Peyer's patch (tissue), 4 donors: ENCODE measurements at regions not wholly inside any gene's neighbourhood (a gene's known extent, or its start where the extent isn't known, plus 50 kb on each side); places are given as distances from the start of the nearest gene placed in this dataset.

Source experiments
- DNase-seq, 3 donors: peaks; one replicate each; pipeline ENCODE4 v3.0.0-alpha.2; 2017 to 2019
- H3K27ac ChIP-seq, 4 donors: fragments of 200-600 bp; sonication (generic); one replicate each; pipeline ENCODE4 v1.5.1; 2016 to 2019
- H3K27me3 ChIP-seq, 2 donors: fragments of 200-600 bp; sonication (generic); one replicate each; pipeline ENCODE4 v1.5.1; 2019
- H3K36me3 ChIP-seq, 3 donors: fragments of 200-600 bp; sonication (generic); one replicate each; pipeline ENCODE4 v1.5.1; 2016 to 2019
- H3K4me1 ChIP-seq, 4 donors: fragments of 200-600 bp; sonication (generic); one replicate each; pipeline ENCODE4 v1.5.1; 2016 to 2019
- H3K4me3 ChIP-seq, 4 donors: fragments of 200-600 bp; sonication (generic); 1 replicate in 3 of 4; 2 replicates in 1 of 4; pipeline ENCODE4 v1.5.1; 2016 to 2019; ENCODE audit warnings: mild to moderate bottlenecking in 1 of 4
- H3K9me3 ChIP-seq, 4 donors: fragments of 200-600 bp; sonication (generic); one replicate each; pipeline ENCODE4 v1.5.1; 2016 to 2019; ENCODE audit warnings: mild to moderate bottlenecking in 1 of 4
- POLR2A ChIP-seq, 2 donors: fragments of 450-650 bp; IDR thresholded peaks; one replicate each; pipeline ENCODE4 v1.5.1; 2017; ENCODE audit warnings: antibody characterized with exemption in 2 of 2, mild to moderate bottlenecking in 2 of 2, moderate library complexity in 2 of 2
- TF ChIP-seq, protein P1 (sequence below), 6 experiments: fragments of 450-650 bp in 4 of 6; fragments of 200-600 bp in 2 of 6; sonication (generic) in 1 of 6; IDR thresholded peaks; one replicate each; pipeline ENCODE4 v1.5.1; 2017 to 2019; ENCODE audit warnings: antibody characterized with exemption in 6 of 6, mild to moderate bottlenecking in 3 of 6, moderate library complexity in 1 of 6

DNA sequence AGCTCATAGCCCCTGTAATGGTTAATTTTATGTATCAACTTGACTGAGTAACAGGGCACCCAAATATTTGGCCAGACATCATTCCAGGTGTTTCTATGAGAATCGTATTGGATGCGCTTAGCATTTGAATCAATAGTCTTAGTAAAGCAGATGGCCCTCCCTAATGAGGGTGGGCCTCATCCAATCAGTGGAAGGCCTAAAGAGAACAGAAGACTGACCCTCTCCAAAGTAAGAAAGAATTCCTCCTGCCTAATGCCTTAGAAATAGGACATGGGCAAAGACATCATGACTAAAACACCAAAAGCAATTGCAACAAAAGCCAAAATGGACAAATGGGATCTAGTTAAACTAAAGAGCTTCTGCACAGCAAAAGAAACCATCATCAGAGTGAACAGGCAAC is 352.5 kb upstream of the SASH1 start:
- no peaks in the 10 kb centered on the region for H3K4me1 ChIP-seq
- no peaks in the 10 kb centered on the region for H3K9me3 ChIP-seq
- H3K27me3 ChIP-seq, result no peaks in the 10 kb centered on the region
- TF ChIP-seq POLR2A (IDR thresholded peaks at IDR 0.05), result no peak
- TF ChIP-seq, protein P1, sequence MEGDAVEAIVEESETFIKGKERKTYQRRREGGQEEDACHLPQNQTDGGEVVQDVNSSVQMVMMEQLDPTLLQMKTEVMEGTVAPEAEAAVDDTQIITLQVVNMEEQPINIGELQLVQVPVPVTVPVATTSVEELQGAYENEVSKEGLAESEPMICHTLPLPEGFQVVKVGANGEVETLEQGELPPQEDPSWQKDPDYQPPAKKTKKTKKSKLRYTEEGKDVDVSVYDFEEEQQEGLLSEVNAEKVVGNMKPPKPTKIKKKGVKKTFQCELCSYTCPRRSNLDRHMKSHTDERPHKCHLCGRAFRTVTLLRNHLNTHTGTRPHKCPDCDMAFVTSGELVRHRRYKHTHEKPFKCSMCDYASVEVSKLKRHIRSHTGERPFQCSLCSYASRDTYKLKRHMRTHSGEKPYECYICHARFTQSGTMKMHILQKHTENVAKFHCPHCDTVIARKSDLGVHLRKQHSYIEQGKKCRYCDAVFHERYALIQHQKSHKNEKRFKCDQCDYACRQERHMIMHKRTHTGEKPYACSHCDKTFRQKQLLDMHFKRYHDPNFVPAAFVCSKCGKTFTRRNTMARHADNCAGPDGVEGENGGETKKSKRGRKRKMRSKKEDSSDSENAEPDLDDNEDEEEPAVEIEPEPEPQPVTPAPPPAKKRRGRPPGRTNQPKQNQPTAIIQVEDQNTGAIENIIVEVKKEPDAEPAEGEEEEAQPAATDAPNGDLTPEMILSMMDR (IDR thresholded peaks at IDR 0.05), result no peak
- H3K36me3 ChIP-seq, result no peaks in the 10 kb centered on the region
- no peak for DNase-seq
- no peak overlapping the region for H3K27ac ChIP-seq
- H3K4me3 ChIP-seq, result no peak overlapping the region

DNA sequence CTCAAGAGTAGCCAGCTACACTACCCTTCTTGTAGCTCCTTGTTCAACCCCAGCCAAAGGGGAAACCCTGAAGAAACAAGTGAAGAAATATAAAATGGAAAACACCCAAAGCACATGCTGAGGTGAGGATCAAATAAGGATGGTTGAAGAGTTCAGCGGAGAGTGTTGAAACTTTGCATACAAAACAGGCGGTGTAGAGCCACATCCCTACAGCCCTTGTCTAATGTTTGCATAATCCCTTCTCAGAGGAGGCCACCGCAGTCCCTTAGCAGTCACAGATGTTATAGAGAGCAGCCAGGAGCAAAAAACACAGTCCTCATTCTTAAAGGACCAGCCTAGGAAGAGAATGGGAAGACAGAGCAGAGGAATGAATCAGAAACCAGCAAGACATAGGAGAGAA is 350.7 kb upstream of the SASH1 start:
- H3K27ac ChIP-seq, result no peak overlapping the region
- no peaks in the 10 kb centered on the region for H3K36me3 ChIP-seq
- no peaks in the 10 kb centered on the region for H3K4me1 ChIP-seq
- DNase-seq, result no peak
- TF ChIP-seq POLR2A (IDR thresholded peaks at IDR 0.05), result no peak
- TF ChIP-seq, protein P1 (IDR thresholded peaks at IDR 0.05), result no peak
- H3K27me3 ChIP-seq, result no peaks in the 10 kb centered on the region
- no peaks in the 10 kb centered on the region for H3K9me3 ChIP-seq
- no peak overlapping the region for H3K4me3 ChIP-seq

DNA sequence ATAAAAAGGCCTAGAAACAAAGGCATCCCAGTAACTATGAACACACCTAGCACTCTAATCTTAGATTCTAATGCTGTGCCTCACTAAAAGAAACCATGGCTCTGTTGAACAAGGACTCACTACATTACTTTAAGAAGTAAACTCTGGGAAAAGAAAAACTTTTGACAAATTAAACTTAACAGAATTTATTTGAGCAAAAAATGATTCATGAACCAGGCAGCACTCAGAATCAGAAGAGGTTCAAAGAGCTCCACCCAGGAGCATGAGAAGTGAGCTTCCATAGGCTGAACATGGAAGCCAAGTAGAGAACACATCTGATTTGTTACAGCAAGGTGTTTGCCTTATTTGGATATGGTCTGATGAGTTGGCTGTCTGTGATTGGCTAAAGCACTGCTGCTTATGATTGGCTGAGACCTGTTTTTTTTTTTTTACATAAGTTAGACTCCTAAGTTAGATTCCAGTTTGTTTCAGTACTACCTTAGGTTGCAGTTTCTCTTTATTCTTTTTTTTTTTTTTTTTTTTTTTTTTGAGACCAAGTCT is 343.6 kb upstream of the SASH1 start:
- H3K27ac ChIP-seq, result no peak overlapping the region
- no peak overlapping the region for H3K4me3 ChIP-seq
- H3K9me3 ChIP-seq, result no peaks in the 10 kb centered on the region
- TF ChIP-seq, protein P1 (IDR thresholded peaks at IDR 0.05), result no peak
- no peak for TF ChIP-seq POLR2A (IDR thresholded peaks at IDR 0.05)
- no peaks in the 10 kb centered on the region for H3K4me1 ChIP-seq
- no peaks in the 10 kb centered on the region for H3K27me3 ChIP-seq
- DNase-seq, result no peak
- H3K36me3 ChIP-seq, result no peaks in the 10 kb centered on the region

DNA sequence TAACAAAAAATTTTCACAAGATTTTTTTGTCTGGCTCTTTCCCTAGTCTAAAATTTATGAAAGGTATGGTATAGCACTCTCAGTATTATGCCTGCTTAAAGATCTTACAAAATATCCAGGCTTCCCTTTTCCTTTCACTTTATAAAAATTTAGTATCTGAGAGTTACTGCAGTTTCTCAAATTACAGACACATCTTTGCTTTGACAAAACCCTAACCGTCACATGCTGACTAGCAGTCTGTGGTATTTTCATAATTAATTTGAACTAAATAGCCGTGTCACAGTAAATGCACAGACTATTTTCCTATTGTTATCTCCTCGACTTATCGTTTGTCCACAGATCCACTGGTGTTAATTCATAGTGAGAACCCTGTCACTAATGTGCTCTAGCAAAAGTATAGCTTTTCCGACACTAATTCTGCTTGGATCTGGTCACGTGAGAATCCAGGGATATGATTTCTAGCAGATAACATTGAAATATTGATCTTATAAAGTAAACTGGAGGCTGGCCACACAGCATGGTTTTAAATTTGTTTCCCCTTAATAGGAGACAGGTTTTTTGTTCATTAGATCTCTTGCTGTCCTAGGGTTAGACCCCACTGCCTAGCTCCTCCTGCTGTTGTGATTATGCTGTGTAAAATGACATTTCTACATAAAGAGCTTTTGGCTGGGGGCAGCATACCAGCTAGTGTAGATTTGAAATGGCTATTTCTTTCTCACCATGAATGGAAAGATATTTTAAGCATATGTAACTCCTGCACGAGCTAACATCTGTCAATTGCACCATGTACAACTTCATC is 340.6 kb upstream of the SASH1 start:
- Histone ChIP-seq H3K27ac (no peak overlapping the region), H3K36me3 (no peaks in the 10 kb centered on the region), H3K4me3 (no peak overlapping the region), H3K27me3 (no peaks in the 10 kb centered on the region), H3K9me3 (no peaks in the 10 kb centered on the region), H3K4me1 (no peaks in the 10 kb centered on the region)
- TF ChIP-seq POLR2A (IDR thresholded peaks at IDR 0.05), result no peak
- TF ChIP-seq, protein P1 (IDR thresholded peaks at IDR 0.05), result no peak
- no peak for DNase-seq

DNA sequence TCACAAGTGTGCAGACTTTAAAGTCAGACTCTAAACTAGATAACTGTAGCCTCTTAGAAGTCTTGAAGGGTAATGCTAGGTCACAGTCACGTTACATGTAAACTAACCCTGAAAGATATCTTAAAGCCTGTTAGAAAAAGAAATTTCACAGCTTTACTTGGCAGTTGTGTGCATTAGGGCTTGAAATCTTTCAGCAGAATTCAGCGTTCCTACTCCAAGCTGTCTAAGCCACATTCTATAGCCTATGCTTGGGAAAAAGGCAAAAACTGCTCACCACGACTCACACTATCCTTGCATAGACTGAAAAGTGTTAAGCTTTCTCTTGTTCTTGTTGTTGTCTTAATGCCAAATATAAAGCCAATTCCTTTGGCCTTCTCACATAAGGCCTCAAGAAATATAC is 338.0 kb upstream of the SASH1 start:
- Histone ChIP-seq H3K4me3 (no peak overlapping the region), H3K9me3 (no peaks in the 10 kb centered on the region), H3K27ac (no peak overlapping the region), H3K36me3 (no peaks in the 10 kb centered on the region), H3K27me3 (no peaks in the 10 kb centered on the region), H3K4me1 (no peaks in the 10 kb centered on the region)
- no peak for DNase-seq
- no peak for TF ChIP-seq POLR2A (IDR thresholded peaks at IDR 0.05)
- TF ChIP-seq, protein P1 (IDR thresholded peaks at IDR 0.05), result no peak
